ENCODE measurements at regions not wholly inside any gene's neighbourhood (a gene's known extent, or its start where the extent isn't known, plus 50 kb on each side); places are given as distances from the start of the nearest gene placed in this dataset.
A peak's percentile ranks its signal among the peaks of the same experiment; 100 is the strongest.

DNA sequence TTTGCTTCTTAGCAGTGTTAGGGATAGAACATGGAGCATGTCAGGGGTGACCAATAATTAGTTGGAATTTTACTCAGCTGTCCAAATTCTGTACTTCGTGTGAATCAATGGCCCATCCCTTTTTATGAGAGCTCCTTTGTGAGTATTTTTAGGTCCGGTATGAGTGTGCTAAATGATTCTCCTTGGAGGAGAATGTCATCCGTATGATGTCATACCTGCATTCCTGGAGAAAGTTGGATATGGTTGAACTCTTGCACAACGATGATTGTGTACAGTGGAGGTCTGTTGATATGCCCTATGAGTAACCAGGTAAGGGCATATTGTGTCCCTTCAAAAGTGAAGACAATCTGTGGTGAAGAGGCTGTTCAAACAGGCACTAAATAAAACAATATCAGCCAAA is 400.8 kb downstream of the GXYLT1 start:
- DNase-seq (ENCODE audit: low read depth in 1 of 2, low spot score in 1 of 2), result no peak
- TF ChIP-seq JUND (IDR thresholded peaks at IDR 0.05; ENCODE audit: low read depth), result no peak
- in situ Hi-C loops (cut with HindIII; ENCODE audit: low pct_unique_long_range_greater_than_20kb, low sequenced_read_pairs), result no loop called here

DNA sequence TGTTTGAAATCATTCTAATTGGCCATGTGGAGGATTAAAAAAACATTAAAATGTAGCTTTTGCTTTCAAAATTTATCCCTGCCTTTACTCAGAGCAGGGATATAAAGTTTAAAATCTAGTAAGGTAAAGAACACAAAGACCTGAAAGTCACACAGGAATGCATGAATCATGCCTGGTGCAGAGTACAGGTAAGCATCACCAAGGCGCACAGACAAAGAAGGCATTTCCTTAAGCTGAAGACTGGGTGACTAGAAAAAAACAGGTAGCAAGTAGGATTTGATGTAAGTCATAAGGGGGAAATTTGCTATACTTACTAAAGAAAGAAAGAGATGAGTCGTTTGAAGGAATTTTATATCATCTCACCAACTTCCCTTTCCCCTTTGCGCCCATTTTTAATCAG is 405.6 kb downstream of the GXYLT1 start:
- DNase-seq (ENCODE audit: low read depth in 1 of 2, low spot score in 1 of 2), result no peak
- no peak for TF ChIP-seq JUND (IDR thresholded peaks at IDR 0.05; ENCODE audit: low read depth)
- in situ Hi-C loops (cut with HindIII; ENCODE audit: low pct_unique_long_range_greater_than_20kb, low sequenced_read_pairs), result no loop called here

DNA sequence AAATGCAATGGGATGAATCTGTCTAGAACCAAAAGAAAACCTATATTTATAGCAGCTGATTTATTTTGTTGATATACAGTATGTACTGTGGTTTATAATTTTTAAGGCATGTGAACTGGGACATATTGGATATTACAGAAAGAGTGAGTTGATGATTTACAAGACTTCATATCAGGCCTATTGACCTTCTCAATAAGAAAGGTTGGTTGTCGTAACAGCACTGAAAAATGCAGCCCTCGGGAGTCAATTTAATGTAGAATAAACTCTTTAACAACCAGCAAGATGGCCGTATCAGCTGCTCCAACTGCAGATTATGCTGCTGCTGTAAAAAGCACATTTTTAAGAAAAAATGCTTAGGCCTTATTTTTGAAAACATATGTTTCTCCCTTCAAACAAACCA is 407.3 kb downstream of the GXYLT1 start:
- in situ Hi-C loops (cut with HindIII; ENCODE audit: low pct_unique_long_range_greater_than_20kb, low sequenced_read_pairs), result no loop called here
- TF ChIP-seq JUND (IDR thresholded peaks at IDR 0.05; ENCODE audit: low read depth), result no peak
- DNase-seq (ENCODE audit: low read depth in 1 of 2, low spot score in 1 of 2), result no peak

DNA sequence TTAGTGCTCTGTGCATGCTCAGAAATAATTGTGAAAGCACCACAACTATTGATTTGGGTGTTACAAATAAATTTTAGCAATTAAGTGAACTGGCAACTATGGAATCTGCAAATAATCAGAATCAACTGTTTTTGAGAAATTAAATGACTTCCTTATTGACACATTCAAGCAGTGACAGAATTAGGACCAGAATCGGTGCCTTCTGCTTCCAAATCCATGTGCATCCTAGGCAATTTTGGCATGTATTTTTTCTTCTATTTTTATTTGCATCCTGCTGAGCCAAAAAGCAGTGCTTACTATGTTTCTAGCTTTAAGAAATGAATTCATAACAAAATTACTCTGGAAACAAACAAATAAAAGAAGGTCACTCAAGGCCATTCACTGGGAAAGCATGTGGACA is 408.2 kb downstream of the GXYLT1 start:
- TF ChIP-seq JUND (IDR thresholded peaks at IDR 0.05; ENCODE audit: low read depth), result no peak
- no peak for DNase-seq (ENCODE audit: low read depth in 1 of 2, low spot score in 1 of 2)
- in situ Hi-C loops (cut with HindIII; ENCODE audit: low pct_unique_long_range_greater_than_20kb, low sequenced_read_pairs), result no loop called here

DNA sequence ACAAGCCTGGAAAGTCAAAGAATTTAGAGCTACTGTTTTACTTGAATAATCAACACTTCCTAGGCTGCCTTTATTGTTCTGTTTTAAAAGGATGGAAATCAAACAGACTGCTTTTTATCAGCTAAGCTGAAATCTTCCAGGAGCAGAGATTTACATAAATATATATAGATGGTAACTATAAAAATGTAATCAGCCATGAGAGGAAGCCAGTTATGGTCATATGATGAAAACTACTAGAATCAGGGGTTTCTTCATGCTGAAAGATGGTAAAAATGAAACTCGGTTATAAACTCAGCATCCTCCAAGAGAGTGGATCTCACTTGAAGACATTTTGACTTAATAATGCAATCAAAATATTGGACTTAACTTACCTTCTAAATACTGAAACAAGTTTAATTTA is 413.0 kb downstream of the GXYLT1 start:
- no peak for DNase-seq (ENCODE audit: low read depth in 1 of 2, low spot score in 1 of 2)
- no peak for TF ChIP-seq JUND (IDR thresholded peaks at IDR 0.05; ENCODE audit: low read depth)
- in situ Hi-C loops (cut with HindIII; ENCODE audit: low pct_unique_long_range_greater_than_20kb, low sequenced_read_pairs), result no loop called here

DNA sequence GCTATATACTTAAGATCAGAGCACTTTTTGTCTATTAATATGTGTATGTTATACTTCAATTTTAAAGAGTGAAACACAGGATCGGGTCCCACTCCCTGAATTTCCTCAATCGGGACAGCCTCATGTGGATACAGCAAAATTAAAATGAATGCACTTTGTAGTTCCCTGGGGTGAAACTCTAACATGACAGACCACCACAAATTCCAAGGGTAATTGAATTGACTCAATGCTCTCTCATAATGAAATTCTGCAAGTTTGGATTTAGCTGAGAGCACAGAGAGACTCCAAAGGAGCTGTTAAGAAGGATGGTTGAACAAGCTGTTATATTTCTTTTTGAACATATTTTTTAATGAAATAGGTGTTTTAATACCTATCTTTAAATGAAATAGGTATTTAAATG is 413.6 kb downstream of the GXYLT1 start:
- TF ChIP-seq JUND (IDR thresholded peaks at IDR 0.05; ENCODE audit: low read depth), result no peak
- no peak for DNase-seq (ENCODE audit: low read depth in 1 of 2, low spot score in 1 of 2)
- in situ Hi-C loops (cut with HindIII; ENCODE audit: low pct_unique_long_range_greater_than_20kb, low sequenced_read_pairs), result no loop called here

DNA sequence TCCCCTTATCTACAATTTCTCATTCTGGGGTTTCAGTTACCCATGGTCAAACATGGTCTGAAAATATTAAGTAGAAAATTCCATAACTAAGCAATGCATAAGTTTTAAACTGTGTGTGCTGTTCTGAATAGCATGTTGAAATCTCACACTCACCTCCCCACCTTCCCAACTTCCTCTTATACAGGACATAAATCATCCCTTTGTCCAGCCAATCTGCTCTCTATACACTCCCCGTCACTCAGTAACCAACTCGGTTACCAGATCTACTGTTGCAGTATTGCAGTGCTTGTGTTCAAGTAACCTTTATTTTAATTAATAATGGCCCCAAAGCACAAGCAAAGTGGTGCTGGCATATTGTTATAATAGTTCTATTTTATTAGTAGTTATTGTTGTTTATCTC is 420.5 kb downstream of the GXYLT1 start:
- no peak for TF ChIP-seq JUND (IDR thresholded peaks at IDR 0.05; ENCODE audit: low read depth)
- peak in 1 of 2 experiments; percentile 18 for DNase-seq (ENCODE audit: low read depth in 1 of 2, low spot score in 1 of 2)
- in situ Hi-C loops (cut with HindIII; ENCODE audit: low pct_unique_long_range_greater_than_20kb, low sequenced_read_pairs), result no loop called here

DNA sequence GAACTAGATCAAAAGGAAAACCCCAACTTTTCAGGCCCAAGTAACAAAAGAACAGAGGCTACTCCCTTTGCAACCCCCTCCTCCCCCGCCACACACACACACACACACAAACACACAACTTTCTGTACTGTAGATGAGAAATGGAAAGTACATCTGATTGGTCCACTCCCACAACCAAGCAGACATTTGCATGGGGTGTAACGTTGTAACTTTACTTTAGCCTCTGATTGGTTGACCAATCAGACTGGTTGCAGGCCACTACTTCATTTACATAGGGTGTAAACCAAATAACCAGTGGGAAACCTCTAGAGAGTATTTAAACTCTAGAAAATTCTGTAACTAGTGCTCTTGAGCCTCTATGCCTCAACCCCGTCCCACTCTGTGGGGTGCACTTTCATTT is 425.5 kb downstream of the GXYLT1 start:
- in situ Hi-C loops (cut with HindIII; ENCODE audit: low pct_unique_long_range_greater_than_20kb, low sequenced_read_pairs), result no loop called here
- no peak for TF ChIP-seq JUND (IDR thresholded peaks at IDR 0.05; ENCODE audit: low read depth)
- peak in 1 of 2 experiments; percentile 55 for DNase-seq (ENCODE audit: low read depth in 1 of 2, low spot score in 1 of 2)

DNA sequence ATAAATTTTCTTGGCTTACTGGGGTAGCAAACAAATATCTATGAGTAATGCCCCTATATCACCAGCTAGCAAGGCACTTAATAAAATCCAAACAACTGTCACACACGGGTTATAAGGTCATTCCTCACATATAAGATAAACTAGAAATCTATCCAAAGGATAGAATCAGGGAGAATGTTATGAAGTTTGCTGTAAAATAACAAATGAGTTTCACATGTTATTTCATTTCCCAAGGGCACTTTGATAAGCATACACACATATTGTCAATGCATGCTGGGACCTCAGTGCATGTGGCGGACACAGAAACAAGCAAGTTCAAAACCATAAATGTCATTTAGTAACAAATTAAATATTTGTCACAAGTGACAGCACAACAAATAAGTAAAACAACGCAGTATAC is 429.4 kb downstream of the GXYLT1 start:
- no peak for TF ChIP-seq JUND (IDR thresholded peaks at IDR 0.05; ENCODE audit: low read depth)
- in situ Hi-C loops (cut with HindIII; ENCODE audit: low pct_unique_long_range_greater_than_20kb, low sequenced_read_pairs), result no loop called here
- DNase-seq (ENCODE audit: low read depth in 1 of 2, low spot score in 1 of 2), result no peak

DNA sequence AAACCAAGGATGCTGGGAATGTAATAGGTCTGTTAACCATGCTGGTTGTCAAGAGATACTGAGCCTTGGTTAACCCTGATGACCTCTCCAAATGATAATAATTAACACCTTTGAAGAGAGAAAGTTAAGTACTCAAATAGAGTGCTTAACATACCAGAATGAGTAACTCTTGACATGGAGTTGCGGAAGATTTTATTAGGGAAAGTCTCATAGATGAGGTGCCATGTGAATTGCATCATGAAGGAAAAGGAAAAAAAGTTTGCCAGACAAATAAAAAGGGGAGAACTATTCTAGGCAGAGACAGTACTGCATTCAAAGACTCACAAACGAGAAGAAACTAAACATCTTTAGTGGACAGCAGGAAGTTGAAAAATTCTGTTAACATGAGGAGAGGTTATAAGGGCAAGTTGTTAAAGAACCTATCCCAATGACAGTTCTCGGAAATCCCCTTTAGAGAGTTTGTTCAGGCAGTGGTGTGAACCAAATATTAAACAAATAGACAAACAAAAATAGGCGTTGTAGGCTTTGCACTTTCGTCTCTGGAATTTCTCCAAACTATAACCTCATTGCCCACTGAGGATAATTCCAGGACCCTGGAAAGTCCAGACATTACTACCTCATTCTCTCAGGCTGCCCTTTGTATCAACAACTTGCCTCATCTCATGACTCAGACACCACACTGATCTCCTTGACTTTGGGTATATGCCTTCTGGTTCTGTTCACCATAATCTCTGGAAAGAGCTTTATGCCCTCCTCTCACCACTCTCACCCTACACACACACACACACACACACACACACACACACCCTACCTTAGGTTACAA is 435.0 kb downstream of the GXYLT1 start:
- no peak for TF ChIP-seq JUND (IDR thresholded peaks at IDR 0.05; ENCODE audit: low read depth)
- DNase-seq (ENCODE audit: low read depth in 1 of 2, low spot score in 1 of 2), result no peak
- in situ Hi-C loops (cut with HindIII; ENCODE audit: low pct_unique_long_range_greater_than_20kb, low sequenced_read_pairs), result no loop called here

DNA sequence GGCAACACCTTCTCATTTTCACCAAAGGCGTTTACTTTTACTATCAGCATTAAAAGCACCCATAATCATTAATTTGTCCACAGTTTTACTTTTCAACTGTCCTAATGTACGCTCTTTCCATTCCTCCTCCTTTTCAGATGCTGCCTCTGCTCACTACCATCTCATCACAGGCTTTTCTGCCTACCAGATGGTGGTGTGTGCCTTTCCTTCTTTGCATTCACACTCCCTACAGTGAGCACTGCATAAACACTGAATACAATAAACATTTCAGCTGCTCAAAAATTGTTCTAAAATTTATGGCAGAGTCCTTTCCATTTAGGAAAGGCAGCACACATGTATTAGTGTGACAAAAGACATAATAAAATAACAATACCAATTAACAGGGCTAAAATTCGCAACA is 435.7 kb downstream of the GXYLT1 start:
- in situ Hi-C loops (cut with HindIII; ENCODE audit: low pct_unique_long_range_greater_than_20kb, low sequenced_read_pairs), result no loop called here
- no peak for DNase-seq (ENCODE audit: low read depth in 1 of 2, low spot score in 1 of 2)

DNA sequence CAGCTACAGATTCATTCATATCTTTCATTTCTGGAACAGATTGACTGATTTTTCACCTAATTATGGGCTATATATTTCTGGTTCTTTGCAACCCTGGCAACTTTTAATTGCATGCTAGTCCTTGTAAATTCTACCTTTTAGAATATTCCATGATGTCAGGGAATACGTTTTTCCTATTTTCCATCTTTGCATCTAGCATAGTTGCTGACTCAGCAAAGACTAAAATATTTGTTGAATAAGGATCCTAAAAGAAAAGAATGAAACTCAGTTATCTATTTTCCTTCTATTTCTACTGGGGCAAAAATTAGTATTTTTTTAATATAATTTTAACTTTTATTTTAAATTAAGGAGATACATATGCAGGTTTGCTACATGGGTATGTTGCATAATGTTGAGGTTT is 438.3 kb downstream of the GXYLT1 start:
- no peak for TF ChIP-seq JUND (IDR thresholded peaks at IDR 0.05; ENCODE audit: low read depth)
- no peak for DNase-seq (ENCODE audit: low read depth in 1 of 2, low spot score in 1 of 2)
- in situ Hi-C loops (cut with HindIII; ENCODE audit: low pct_unique_long_range_greater_than_20kb, low sequenced_read_pairs), result no loop called here

More for the DNA sequence above, 435.7 kb downstream of the GXYLT1 start:
- TF ChIP-seq JUND (IDR thresholded peaks at IDR 0.05; ENCODE audit: low read depth), result no peak

DNA sequence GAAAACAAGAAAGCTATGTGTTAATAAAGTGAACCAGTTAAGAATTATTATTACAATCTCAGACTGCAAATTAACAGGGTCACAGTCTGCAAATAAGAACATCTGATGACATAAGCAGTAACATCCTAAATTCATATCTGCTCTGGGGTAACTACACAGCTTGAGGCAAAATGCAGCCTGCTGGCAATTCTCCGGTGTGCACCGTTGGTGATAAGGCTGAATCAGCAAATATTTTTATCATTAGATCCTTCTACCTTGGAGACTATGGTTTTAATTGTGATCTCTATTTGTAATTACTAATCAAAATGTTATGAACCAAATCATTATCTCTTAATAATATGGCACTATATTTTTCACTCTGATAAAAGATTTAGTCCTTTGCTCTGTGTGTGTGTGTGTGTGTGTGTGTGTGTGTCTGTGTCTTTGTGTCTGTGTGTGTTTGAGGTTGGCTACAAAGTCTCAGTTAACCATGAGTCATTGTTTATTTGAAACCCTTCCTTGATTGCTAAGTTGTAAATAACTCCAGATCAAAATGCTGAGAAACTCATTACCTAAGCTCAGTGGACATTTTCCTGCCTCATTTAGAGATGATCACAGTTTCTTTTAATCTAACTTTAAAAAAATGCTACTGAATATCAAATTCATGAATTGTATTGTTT is 442.6 kb downstream of the GXYLT1 start:
- in situ Hi-C loops (cut with HindIII; ENCODE audit: low pct_unique_long_range_greater_than_20kb, low sequenced_read_pairs), result no loop called here
- TF ChIP-seq JUND (IDR thresholded peaks at IDR 0.05; ENCODE audit: low read depth), result no peak
- no peak for DNase-seq (ENCODE audit: low read depth in 1 of 2, low spot score in 1 of 2)
